ENCODE measurements at regions not wholly inside any gene's neighbourhood (a gene's known extent, or its start where the extent isn't known, plus 50 kb on each side); places are given as distances from the start of the nearest gene placed in this dataset.

DNA sequence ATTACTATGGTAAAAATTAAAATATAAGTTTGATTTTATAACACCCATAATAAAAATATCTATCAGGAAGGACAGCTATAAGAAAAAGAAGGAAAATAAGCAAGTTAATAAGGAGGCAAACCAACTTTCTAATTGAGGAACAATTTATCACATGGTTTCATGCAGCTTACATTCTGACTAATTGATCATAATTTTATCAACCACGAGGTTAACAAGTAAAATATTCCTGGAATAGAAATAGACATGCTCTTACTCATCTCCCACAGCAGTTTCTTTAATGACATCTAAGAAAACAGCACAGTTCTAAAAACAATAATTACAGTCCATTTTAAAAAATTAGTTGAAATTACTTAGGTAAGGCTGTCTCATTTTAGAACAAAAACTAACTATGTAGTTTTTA lies 130.8 kb upstream of the KRR1 start:
- Histone ChIP-seq H4K20me1 (ENCODE audit: insufficient read depth, low read length) (no peaks in the 10 kb centered on the region), H3K27me3 (ENCODE audit: low read depth, low read length) (0 out of 2 replicates have a peak, but pooled peaks cover 4% of the 10 kb centered on the region), H3K9ac (ENCODE audit: low read length) (peak overlapping the region; percentile 11; the same call in 1 of the 2 replicates), H2AFZ (ENCODE audit: low read depth, low read length) (no peak overlapping the region), H3K4me2 (ENCODE audit: low read length) (peak overlapping the region; percentile 73), H3K36me3 (replicated peaks; ENCODE audit: low read depth, low read length) (no peaks in the 10 kb centered on the region), H3K27ac (ENCODE audit: low read length) (peak overlapping the region; percentile 41), H3K9me3 (ENCODE audit: insufficient read depth, low read length) (no peaks in the 10 kb centered on the region), H3K4me3 (ENCODE audit: low read length) (peak overlapping the region; percentile 19), H3K79me2 (ENCODE audit: low read length) (no peaks in the 10 kb centered on the region), H3K4me1 (ENCODE audit: low read length) (peaks cover 57% of the 10 kb centered on the region)
- no peak for TF ChIP-seq EZH2phosphoT487 (IDR thresholded peaks at IDR 0.05; ENCODE audit: low read depth)
- TF ChIP-seq, protein P1, sequence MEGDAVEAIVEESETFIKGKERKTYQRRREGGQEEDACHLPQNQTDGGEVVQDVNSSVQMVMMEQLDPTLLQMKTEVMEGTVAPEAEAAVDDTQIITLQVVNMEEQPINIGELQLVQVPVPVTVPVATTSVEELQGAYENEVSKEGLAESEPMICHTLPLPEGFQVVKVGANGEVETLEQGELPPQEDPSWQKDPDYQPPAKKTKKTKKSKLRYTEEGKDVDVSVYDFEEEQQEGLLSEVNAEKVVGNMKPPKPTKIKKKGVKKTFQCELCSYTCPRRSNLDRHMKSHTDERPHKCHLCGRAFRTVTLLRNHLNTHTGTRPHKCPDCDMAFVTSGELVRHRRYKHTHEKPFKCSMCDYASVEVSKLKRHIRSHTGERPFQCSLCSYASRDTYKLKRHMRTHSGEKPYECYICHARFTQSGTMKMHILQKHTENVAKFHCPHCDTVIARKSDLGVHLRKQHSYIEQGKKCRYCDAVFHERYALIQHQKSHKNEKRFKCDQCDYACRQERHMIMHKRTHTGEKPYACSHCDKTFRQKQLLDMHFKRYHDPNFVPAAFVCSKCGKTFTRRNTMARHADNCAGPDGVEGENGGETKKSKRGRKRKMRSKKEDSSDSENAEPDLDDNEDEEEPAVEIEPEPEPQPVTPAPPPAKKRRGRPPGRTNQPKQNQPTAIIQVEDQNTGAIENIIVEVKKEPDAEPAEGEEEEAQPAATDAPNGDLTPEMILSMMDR (IDR thresholded peaks at IDR 0.05; ENCODE audit: low read depth, low read length): no peak

- 0 out of 2 replicates have a peak, but pooled peaks cover 4% of the 10 kb centered on the region for H3K27me3 ChIP-seq (ENCODE audit: low read depth, low read length)
- TF ChIP-seq EZH2phosphoT487 (IDR thresholded peaks at IDR 0.05; ENCODE audit: low read depth): no peak
- TF ChIP-seq, protein P1 (IDR thresholded peaks at IDR 0.05; ENCODE audit: low read depth, low read length): no peak
- peak overlapping the region; percentile 73 for H3K4me2 ChIP-seq (ENCODE audit: low read length)
- H3K27ac ChIP-seq (ENCODE audit: low read length): peak overlapping the region; percentile 59
- H3K9me3 ChIP-seq (ENCODE audit: insufficient read depth, low read length): no peaks in the 10 kb centered on the region
- no peaks in the 10 kb centered on the region for H3K36me3 ChIP-seq (replicated peaks; ENCODE audit: low read depth, low read length)
- H3K4me3 ChIP-seq (ENCODE audit: low read length): peak overlapping the region; percentile 55
- no peaks in the 10 kb centered on the region for H4K20me1 ChIP-seq (ENCODE audit: insufficient read depth, low read length)
- peaks cover 57% of the 10 kb centered on the region for H3K4me1 ChIP-seq (ENCODE audit: low read length)
- H2AFZ ChIP-seq (ENCODE audit: low read depth, low read length): no peak overlapping the region
- H3K79me2 ChIP-seq (ENCODE audit: low read length): no peaks in the 10 kb centered on the region
- peak overlapping the region; percentile 38; the same call in 1 of the 2 replicates for H3K9ac ChIP-seq (ENCODE audit: low read length)
These were observed 129.8 kb upstream of the KRR1 start for GRCh38 chr12:75641031-75641780.

GRCh38 chr12:75638792-75639191 lies 127.4 kb upstream of the KRR1 start:
- H4K20me1 ChIP-seq (ENCODE audit: insufficient read depth, low read length): no peaks in the 10 kb centered on the region
- H3K9ac ChIP-seq (ENCODE audit: low read length): no peak overlapping the region
- H3K4me3 ChIP-seq (ENCODE audit: low read length): no peak overlapping the region
- H3K27me3 ChIP-seq (ENCODE audit: low read depth, low read length): no peaks in the 10 kb centered on the region
- peaks cover 41% of the 10 kb centered on the region for H3K4me1 ChIP-seq (ENCODE audit: low read length)
- H3K79me2 ChIP-seq (ENCODE audit: low read length): no peaks in the 10 kb centered on the region
- TF ChIP-seq, protein P1 (IDR thresholded peaks at IDR 0.05; ENCODE audit: low read depth, low read length): no peak
- TF ChIP-seq EZH2phosphoT487 (IDR thresholded peaks at IDR 0.05; ENCODE audit: low read depth): no peak
- no peak overlapping the region for H3K4me2 ChIP-seq (ENCODE audit: low read length)
- no peaks in the 10 kb centered on the region for H3K9me3 ChIP-seq (ENCODE audit: insufficient read depth, low read length)
- no peak overlapping the region for H3K27ac ChIP-seq (ENCODE audit: low read length)
- no peaks in the 10 kb centered on the region for H3K36me3 ChIP-seq (replicated peaks; ENCODE audit: low read depth, low read length)
- no peak overlapping the region for H2AFZ ChIP-seq (ENCODE audit: low read depth, low read length)

DNA sequence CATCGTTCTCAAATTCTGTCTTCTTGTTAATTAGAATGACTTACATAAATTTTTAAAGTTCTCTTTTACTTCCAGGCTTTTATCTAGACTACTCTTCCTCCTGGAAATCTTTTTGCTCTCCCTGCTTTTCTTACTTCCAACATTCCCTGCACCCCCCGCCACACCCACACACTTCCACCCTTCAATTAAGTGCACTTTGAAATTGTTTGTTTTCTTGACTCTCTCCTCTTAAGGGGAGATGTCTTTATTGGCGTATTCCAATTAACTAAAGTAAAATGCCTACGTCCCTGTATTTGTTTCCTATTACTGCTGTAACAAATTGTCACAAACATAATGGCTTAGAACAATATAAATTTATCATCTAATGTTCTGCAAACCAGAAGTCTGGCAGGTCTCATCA lies 125.2 kb upstream of the KRR1 start:
- TF ChIP-seq EZH2phosphoT487 (IDR thresholded peaks at IDR 0.05; ENCODE audit: low read depth): no peak
- TF ChIP-seq, protein P1 (IDR thresholded peaks at IDR 0.05; ENCODE audit: low read depth, low read length): no peak
- Histone ChIP-seq H3K4me3 (ENCODE audit: low read length) (no peak overlapping the region), H3K9me3 (ENCODE audit: insufficient read depth, low read length) (no peaks in the 10 kb centered on the region), H4K20me1 (ENCODE audit: insufficient read depth, low read length) (no peaks in the 10 kb centered on the region), H3K36me3 (replicated peaks; ENCODE audit: low read depth, low read length) (no peaks in the 10 kb centered on the region), H3K9ac (ENCODE audit: low read length) (no peak overlapping the region), H3K79me2 (ENCODE audit: low read length) (no peaks in the 10 kb centered on the region), H3K27me3 (ENCODE audit: low read depth, low read length) (no peaks in the 10 kb centered on the region), H3K27ac (ENCODE audit: low read length) (no peak overlapping the region), H2AFZ (ENCODE audit: low read depth, low read length) (no peak overlapping the region), H3K4me2 (ENCODE audit: low read length) (no peak overlapping the region), H3K4me1 (ENCODE audit: low read length) (peaks cover 19% of the 10 kb centered on the region)
